ENCODE measurements at regions not wholly inside any gene's neighbourhood (a gene's known extent, or its start where the extent isn't known, plus 50 kb on each side); places are given as distances from the start of the nearest gene placed in this dataset.

DNA sequence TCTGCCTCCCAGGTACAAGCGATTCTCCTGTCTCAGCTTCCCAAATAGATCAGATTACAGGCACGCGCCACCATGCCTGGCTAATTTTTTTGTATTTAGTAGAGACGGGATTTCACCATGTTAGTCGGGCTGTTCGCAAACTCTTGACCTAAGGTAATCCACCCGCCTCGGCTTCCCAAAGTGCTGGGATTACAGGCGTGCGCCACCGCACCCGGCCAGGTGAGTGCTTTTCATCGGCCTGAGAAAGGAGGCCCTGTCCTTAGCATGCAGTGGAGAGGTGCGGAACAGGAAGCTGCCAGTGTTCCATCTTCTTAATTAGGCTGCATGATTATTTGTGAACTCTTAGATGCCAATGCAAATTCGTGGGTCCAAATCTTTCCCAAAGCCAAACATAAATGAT lies 125.7 kb upstream of the THSD7B start:
- no peaks in the 10 kb centered on the region for H3K79me2 ChIP-seq (ENCODE audit: control insufficient read depth, insufficient read depth, low read length)
- H3K4me1 ChIP-seq (ENCODE audit: control insufficient read depth, extremely low read depth, insufficient read depth, low read length), result no peaks in the 10 kb centered on the region
- no peaks in the 10 kb centered on the region for H4K20me1 ChIP-seq (ENCODE audit: control insufficient read depth, extremely low read depth, insufficient read depth, low read length)

DNA sequence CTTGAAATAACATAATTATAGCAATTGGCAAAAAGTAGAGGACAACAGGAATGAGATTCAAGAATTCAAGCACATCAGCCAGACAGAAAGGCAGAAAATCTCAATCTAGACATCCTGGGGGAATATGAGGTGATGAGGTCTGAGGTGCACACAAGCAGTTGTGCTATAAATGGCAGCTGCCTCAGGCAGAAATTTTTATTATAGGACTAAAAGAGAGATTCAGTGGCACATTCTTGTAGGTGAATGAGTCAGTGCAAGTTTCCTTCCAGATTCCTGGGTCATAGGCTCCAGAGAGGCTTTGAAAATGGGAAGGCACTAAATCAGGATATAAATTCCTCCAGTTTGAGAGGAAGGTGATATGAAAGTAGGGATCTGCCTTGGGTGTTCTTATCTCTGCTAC lies 127.2 kb upstream of the THSD7B start:
- Histone ChIP-seq H3K36me3 (ENCODE audit: control insufficient read depth, insufficient read depth, low read length) (no peaks in the 10 kb centered on the region), H3K4me1 (ENCODE audit: control insufficient read depth, extremely low read depth, insufficient read depth, low read length) (no peaks in the 10 kb centered on the region), H2AFZ (ENCODE audit: low read length) (no peak overlapping the region), H4K20me1 (ENCODE audit: control insufficient read depth, extremely low read depth, insufficient read depth, low read length) (no peaks in the 10 kb centered on the region), H3K4me3 (replicated peaks in 1 of 4; ENCODE audit: control extremely low read depth in 1 of 4, insufficient read depth in 1 of 4, low read depth in 3 of 4, low read length in 4 of 4) (no peak overlapping the region), H3K79me2 (ENCODE audit: control insufficient read depth, insufficient read depth, low read length) (no peaks in the 10 kb centered on the region), H3K9ac (ENCODE audit: insufficient read depth, low read length) (no peak overlapping the region), H3K4me2 (ENCODE audit: extremely low read depth, insufficient read depth, low read length) (no peak overlapping the region), H3K27me3 (ENCODE audit: control insufficient read depth, insufficient read depth, low read length) (no peaks in the 10 kb centered on the region), H3K9me3 (ENCODE audit: control insufficient read depth, insufficient read depth, low read depth, low read length) (no peaks in the 10 kb centered on the region), H3K27ac (ENCODE audit: insufficient read depth, low read length) (no peak overlapping the region)
- DNase-seq (ENCODE audit: low read depth in 2 of 2), result no peak
- TF ChIP-seq EZH2 (IDR thresholded peaks at IDR 0.05; ENCODE audit: low read length, missing control alignments), result no peak
- TF ChIP-seq, protein P1, sequence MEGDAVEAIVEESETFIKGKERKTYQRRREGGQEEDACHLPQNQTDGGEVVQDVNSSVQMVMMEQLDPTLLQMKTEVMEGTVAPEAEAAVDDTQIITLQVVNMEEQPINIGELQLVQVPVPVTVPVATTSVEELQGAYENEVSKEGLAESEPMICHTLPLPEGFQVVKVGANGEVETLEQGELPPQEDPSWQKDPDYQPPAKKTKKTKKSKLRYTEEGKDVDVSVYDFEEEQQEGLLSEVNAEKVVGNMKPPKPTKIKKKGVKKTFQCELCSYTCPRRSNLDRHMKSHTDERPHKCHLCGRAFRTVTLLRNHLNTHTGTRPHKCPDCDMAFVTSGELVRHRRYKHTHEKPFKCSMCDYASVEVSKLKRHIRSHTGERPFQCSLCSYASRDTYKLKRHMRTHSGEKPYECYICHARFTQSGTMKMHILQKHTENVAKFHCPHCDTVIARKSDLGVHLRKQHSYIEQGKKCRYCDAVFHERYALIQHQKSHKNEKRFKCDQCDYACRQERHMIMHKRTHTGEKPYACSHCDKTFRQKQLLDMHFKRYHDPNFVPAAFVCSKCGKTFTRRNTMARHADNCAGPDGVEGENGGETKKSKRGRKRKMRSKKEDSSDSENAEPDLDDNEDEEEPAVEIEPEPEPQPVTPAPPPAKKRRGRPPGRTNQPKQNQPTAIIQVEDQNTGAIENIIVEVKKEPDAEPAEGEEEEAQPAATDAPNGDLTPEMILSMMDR (conservative IDR thresholded peaks at IDR 0.05 in 1 of 2, IDR thresholded peaks at IDR 0.05 in 1 of 2; ENCODE audit: low read depth in 1 of 2, low read length in 2 of 2), result no peak

More for the DNA sequence above, 125.7 kb upstream of the THSD7B start:
- H3K9ac ChIP-seq (ENCODE audit: insufficient read depth, low read length), result no peak overlapping the region
- no peak overlapping the region for H3K4me2 ChIP-seq (ENCODE audit: extremely low read depth, insufficient read depth, low read length)
- H3K9me3 ChIP-seq (ENCODE audit: control insufficient read depth, insufficient read depth, low read depth, low read length), result no peaks in the 10 kb centered on the region
- TF ChIP-seq EZH2 (IDR thresholded peaks at IDR 0.05; ENCODE audit: low read length, missing control alignments), result no peak
- TF ChIP-seq, protein P1 (conservative IDR thresholded peaks at IDR 0.05 in 1 of 2, IDR thresholded peaks at IDR 0.05 in 1 of 2; ENCODE audit: low read depth in 1 of 2, low read length in 2 of 2), result no peak
- no peak overlapping the region for H3K27ac ChIP-seq (ENCODE audit: insufficient read depth, low read length)
- H3K4me3 ChIP-seq (replicated peaks in 1 of 4; ENCODE audit: control extremely low read depth in 1 of 4, insufficient read depth in 1 of 4, low read depth in 3 of 4, low read length in 4 of 4), result no peak overlapping the region
- no peak overlapping the region for H2AFZ ChIP-seq (ENCODE audit: low read length)
- H3K36me3 ChIP-seq (ENCODE audit: control insufficient read depth, insufficient read depth, low read length), result no peaks in the 10 kb centered on the region
- H3K27me3 ChIP-seq (ENCODE audit: control insufficient read depth, insufficient read depth, low read length), result no peaks in the 10 kb centered on the region
- DNase-seq (ENCODE audit: low read depth in 2 of 2), result no peak

- H3K9me3 ChIP-seq (ENCODE audit: control insufficient read depth, insufficient read depth, low read depth, low read length), result no peaks in the 10 kb centered on the region
- H3K9ac ChIP-seq (ENCODE audit: insufficient read depth, low read length), result no peak overlapping the region
- TF ChIP-seq, protein P1 (conservative IDR thresholded peaks at IDR 0.05 in 1 of 2, IDR thresholded peaks at IDR 0.05 in 1 of 2; ENCODE audit: low read depth in 1 of 2, low read length in 2 of 2), result no peak
- TF ChIP-seq EZH2 (IDR thresholded peaks at IDR 0.05; ENCODE audit: low read length, missing control alignments), result no peak
- no peak overlapping the region for H3K4me2 ChIP-seq (ENCODE audit: extremely low read depth, insufficient read depth, low read length)
- no peaks in the 10 kb centered on the region for H3K79me2 ChIP-seq (ENCODE audit: control insufficient read depth, insufficient read depth, low read length)
- no peak for DNase-seq (ENCODE audit: low read depth in 2 of 2)
- H3K4me3 ChIP-seq (replicated peaks in 1 of 4; ENCODE audit: control extremely low read depth in 1 of 4, insufficient read depth in 1 of 4, low read depth in 3 of 4, low read length in 4 of 4), result no peak overlapping the region
- no peaks in the 10 kb centered on the region for H3K36me3 ChIP-seq (ENCODE audit: control insufficient read depth, insufficient read depth, low read length)
- H4K20me1 ChIP-seq (ENCODE audit: control insufficient read depth, extremely low read depth, insufficient read depth, low read length), result no peaks in the 10 kb centered on the region
- H3K4me1 ChIP-seq (ENCODE audit: control insufficient read depth, extremely low read depth, insufficient read depth, low read length), result no peaks in the 10 kb centered on the region
- H2AFZ ChIP-seq (ENCODE audit: low read length), result no peak overlapping the region
- no peaks in the 10 kb centered on the region for H3K27me3 ChIP-seq (ENCODE audit: control insufficient read depth, insufficient read depth, low read length)
- no peak overlapping the region for H3K27ac ChIP-seq (ENCODE audit: insufficient read depth, low read length)
Measured at GRCh38 chr2:136637402-136637801, 127.9 kb upstream of the THSD7B start.
